H9 (cell line): ENCODE measurements at regions not wholly inside any gene's neighbourhood (a gene's known extent, or its start where the extent isn't known, plus 50 kb on each side); places are given as distances from the start of the nearest gene placed in this dataset.

Experiments used
- DNase-seq: peaks from one replicate; pipeline ENCODE4 v3.0.0-alpha.2; 2017
- H2AFZ ChIP-seq: one replicate; pipeline ENCODE4 v1.6.1; 2013; ENCODE audit warnings: mild to moderate bottlenecking, low read length, control low read depth, moderate library complexity
- H2AK5ac ChIP-seq: 2 replicates; pipeline ENCODE4 v1.6.1; 2013; ENCODE audit warnings: low read length, control low read depth, mixed read lengths; ENCODE audit not compliant: insufficient read length
- H2BK120ac ChIP-seq: one replicate; pipeline ENCODE4 v1.6.1; 2013; ENCODE audit warnings: low read depth, mild to moderate bottlenecking, low read length, control low read depth, inconsistent platforms; ENCODE audit not compliant: poor library complexity, severe bottlenecking
- H2BK12ac ChIP-seq: 2 replicates; pipeline ENCODE4 v1.6.1; 2013; ENCODE audit warnings: low read length, control low read depth, mixed read lengths, low read depth; ENCODE audit not compliant: insufficient read length
- H2BK15ac ChIP-seq: 2 replicates; pipeline ENCODE4 v1.6.1; 2013; ENCODE audit warnings: low read depth, low read length, control low read depth
- H2BK20ac ChIP-seq: one replicate; pipeline ENCODE4 v1.6.1; 2013; ENCODE audit warnings: low read depth, mild to moderate bottlenecking, low read length, control low read depth, inconsistent platforms; ENCODE audit not compliant: poor library complexity, severe bottlenecking
- H2BK5ac ChIP-seq: 2 replicates; pipeline ENCODE4 v1.6.1; 2013; ENCODE audit warnings: low read length, control low read depth, mixed read lengths; ENCODE audit not compliant: insufficient read length
- H3K14ac ChIP-seq: 2 replicates; pipeline ENCODE4 v1.6.1; 2013; ENCODE audit warnings: low read length, control low read depth; ENCODE audit not compliant: insufficient read depth
- H3K18ac ChIP-seq: 2 replicates; pipeline ENCODE4 v1.6.1; 2013; ENCODE audit warnings: low read depth, mild to moderate bottlenecking, mixed read lengths, low read length, control low read depth; ENCODE audit not compliant: insufficient read length
- H3K23ac ChIP-seq: 2 replicates; pipeline ENCODE4 v1.6.1; 2013; ENCODE audit warnings: low read length, control low read depth, mixed read lengths, low read depth; ENCODE audit not compliant: insufficient read length
- H3K23me2 ChIP-seq: 2 replicates; pipeline ENCODE4 v1.6.1; 2013; ENCODE audit warnings: low read depth, mild to moderate bottlenecking, mixed read lengths, low read length, control low read depth; ENCODE audit not compliant: insufficient read length, poor library complexity, severe bottlenecking
- H3K27ac ChIP-seq: 2 replicates; pipeline ENCODE4 v1.5.1; 2013; ENCODE audit warnings: low read length, control low read depth, mixed read lengths, low read depth; ENCODE audit not compliant: insufficient read length
- H3K27me3 ChIP-seq: 2 replicates; pipeline ENCODE4 v1.6.1; 2013; ENCODE audit warnings: low read length, control low read depth, inconsistent platforms; ENCODE audit not compliant: insufficient read depth
- H3K4ac ChIP-seq: 2 replicates; pipeline ENCODE4 v1.6.1; 2013; ENCODE audit warnings: low read depth, mild to moderate bottlenecking, control low read depth, inconsistent platforms, low read length, moderate library complexity
- H3K4me1 ChIP-seq: 2 replicates; pipeline ENCODE4 v1.6.1; 2013; ENCODE audit warnings: low read length, control low read depth, inconsistent platforms; ENCODE audit not compliant: insufficient read depth
- H3K4me2 ChIP-seq: 2 replicates; pipeline ENCODE4 v1.6.1; 2013; ENCODE audit warnings: low read length, control low read depth, mixed read lengths; ENCODE audit not compliant: insufficient read length, insufficient read depth
- H3K56ac ChIP-seq: 2 replicates; pipeline ENCODE4 v1.6.1; 2013; ENCODE audit warnings: low read depth, mild to moderate bottlenecking, mixed read lengths, low read length, control low read depth; ENCODE audit not compliant: insufficient read length
- H3K79me1 ChIP-seq: 2 replicates; pipeline ENCODE4 v1.6.1; 2013; ENCODE audit warnings: low read depth, mild to moderate bottlenecking, moderate library complexity, low read length, control low read depth, inconsistent platforms; ENCODE audit not compliant: insufficient read depth, poor library complexity, severe bottlenecking
- H3K79me2 ChIP-seq: 2 replicates; pipeline ENCODE4 v1.6.1; 2013; ENCODE audit warnings: low read length, control low read depth, inconsistent platforms; ENCODE audit not compliant: insufficient read depth
- H3K9ac ChIP-seq: 2 replicates; pipeline ENCODE4 v1.6.1; 2013; ENCODE audit warnings: low read length, control low read depth, mixed read lengths; ENCODE audit not compliant: insufficient read length; ENCODE audit errors: extremely low read depth
- H3K9me3 ChIP-seq: one replicate; pipeline ENCODE4 v1.6.1; 2013; ENCODE audit warnings: low read depth, low read length, inconsistent platforms; ENCODE audit not compliant: control insufficient read depth
- H3T11ph ChIP-seq: one replicate; pipeline ENCODE4 v1.6.1; 2013; ENCODE audit warnings: mild to moderate bottlenecking, low read length, control low read depth, inconsistent platforms
- H4K20me1 ChIP-seq: one replicate; pipeline ENCODE4 v1.6.1; 2013; ENCODE audit not compliant: control insufficient read depth, insufficient read length, insufficient read depth
- H4K5ac ChIP-seq: 2 replicates; pipeline ENCODE4 v1.6.1; 2013; ENCODE audit warnings: low read depth, mild to moderate bottlenecking, mixed read lengths, low read length, control low read depth; ENCODE audit not compliant: insufficient read length
- H4K8ac ChIP-seq: replicated peaks from 2 replicates; pipeline ENCODE4 v1.6.1; 2013; ENCODE audit warnings: low read length, control low read depth, mixed read lengths, low read depth; ENCODE audit not compliant: insufficient read length
- H4K91ac ChIP-seq: 2 replicates; pipeline ENCODE4 v1.6.1; 2013; ENCODE audit warnings: low read depth, mild to moderate bottlenecking, moderate library complexity, mixed read lengths, low read length, control low read depth; ENCODE audit not compliant: insufficient read length
- H3K27ac Mint-ChIP-seq, 3 experiments: 2 replicates in 2 of 3; 3 replicates in 1 of 3; pipeline ENCODE4 v1.8.0; 2020 to 2021; ENCODE audit warnings: mixed read lengths in 3 of 3, mild to moderate bottlenecking in 1 of 3, moderate library complexity in 1 of 3
- H3K27me3 Mint-ChIP-seq: 2 replicates; pipeline ENCODE4 v1.8.0; 2021; ENCODE audit warnings: low read depth, mild to moderate bottlenecking, moderate library complexity, mixed read lengths
- H3K36me3 Mint-ChIP-seq, 3 experiments: 2 replicates in 2 of 3; 3 replicates in 1 of 3; pipeline ENCODE4 v1.8.0; 2020 to 2021; ENCODE audit warnings: low read depth in 3 of 3, mixed read lengths in 3 of 3; ENCODE audit not compliant: insufficient read depth in 1 of 3
- H3K4me1 Mint-ChIP-seq, 2 experiments: 2 replicates each; pipeline ENCODE4 v1.8.0; 2020; ENCODE audit warnings: mixed read lengths in 2 of 2
- H3K4me3 Mint-ChIP-seq, 2 experiments: 2 replicates in 1 of 2; 3 replicates in 1 of 2; pipeline ENCODE4 v1.8.0; 2020 to 2021; ENCODE audit warnings: mild to moderate bottlenecking in 2 of 2, mixed read lengths in 2 of 2, moderate library complexity in 1 of 2
- H3K9me3 Mint-ChIP-seq, 2 experiments: 2 replicates in 1 of 2; 3 replicates in 1 of 2; pipeline ENCODE4 v1.8.0; 2020; ENCODE audit warnings: mild to moderate bottlenecking in 2 of 2, mixed read lengths in 2 of 2, moderate library complexity in 1 of 2
- WGBS: extraction: QIAGEN DNeasy Blood & Tissue Kit; methylation state at CpG from one replicate; pipeline ENCODE4 v1.1.7; 2013; ENCODE audit warnings: missing lambda C conversion rate, low lambda C conversion rate, mixed read lengths; ENCODE audit not compliant: insufficient read length; ENCODE audit errors: extremely low coverage; 5-methylcytosine and 5-hydroxymethylcytosine counted together
- TF ChIP-seq, protein P1 (sequence below): fragments of 200-600 bp; sonication (generic); conservative IDR thresholded peaks from 3 replicates; pipeline ENCODE4 v1.8.0; 2021; ENCODE audit warnings: antibody characterized with exemption, mild to moderate bottlenecking

DNA sequence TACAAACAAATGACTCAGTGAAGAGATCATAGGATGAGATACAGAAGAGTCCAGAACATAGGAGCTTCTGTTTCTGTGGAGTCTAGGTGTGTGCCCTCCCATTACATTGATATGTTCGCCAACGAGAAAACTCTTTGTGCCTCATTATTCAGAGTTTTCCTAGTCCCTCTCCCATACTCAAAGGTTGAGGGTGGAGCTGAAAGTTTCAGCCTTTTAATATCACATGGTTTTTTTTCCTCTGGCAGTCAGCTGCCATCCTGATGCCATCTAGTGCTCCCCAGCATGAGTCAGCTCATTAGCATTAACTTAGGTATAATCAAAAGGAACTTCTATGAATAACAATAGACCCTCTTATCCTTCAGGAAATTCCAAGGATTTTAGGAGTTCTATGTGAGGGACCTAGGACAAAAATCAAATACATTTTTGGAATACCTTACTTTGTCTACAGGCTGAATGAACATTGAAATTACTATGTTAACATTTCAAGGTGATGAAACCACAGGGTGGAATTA lies 559.6 kb upstream of the AMOT start:
- Histone ChIP-seq H4K5ac (peak overlapping the region; percentile 93), H3K27ac (peak overlapping the region; percentile 100), H3K4ac (peak overlapping the region; percentile 60; the same call in 1 of the 2 replicates), H2BK120ac (no peak overlapping the region), H3K79me1 (no peaks in the 10 kb centered on the region), H3K4me2 (peak overlapping the region; percentile 33), H3K79me2 (no peaks in the 10 kb centered on the region), H3K9me3 (peaks cover 13% of the 10 kb centered on the region), H2BK5ac (peak overlapping the region; percentile 100), H3K4me1 (peaks cover 7% of the 10 kb centered on the region; the same call in 1 of the 2 replicates), H3K56ac (peak overlapping the region; percentile 91), H2AK5ac (peak overlapping the region; percentile 91), H3K23me2 (no peaks in the 10 kb centered on the region), H3T11ph (peak overlapping the region; percentile 95), H2BK20ac (peak overlapping the region; percentile 90), H3K9ac (peak overlapping the region; percentile 23), H2BK15ac (no peak overlapping the region), H4K20me1 (no peaks in the 10 kb centered on the region), H4K8ac (peak overlapping the region; percentile 90), H3K23ac (no peak overlapping the region), H4K91ac (peak overlapping the region; percentile 91), H3K18ac (no peak overlapping the region), H3K14ac (no peak overlapping the region), H2AFZ (no peak overlapping the region), H2BK12ac (no peak overlapping the region), H3K27me3 (no peaks in the 10 kb centered on the region)
- whole genome bisulfite sequencing: no CpG with 5 or more reads among the region's 2 CpGs
- Mint-ChIP-seq H3K9me3 (peaks cover 34 to 43% of the 10 kb centered on the region in 2 experiments), H3K4me3 (no peak overlapping the region), H3K27ac (peak overlapping the region; percentile 91 to 98 (median 95)), H3K4me1 (peaks cover 25 to 29% of the 10 kb centered on the region in 2 experiments), H3K36me3 (peaks cover 33 to 49% (median 37%) of the 10 kb centered on the region in 3 experiments), H3K27me3 (no peaks in the 10 kb centered on the region)
- peak; percentile 36 for DNase-seq
- TF ChIP-seq, protein P1, sequence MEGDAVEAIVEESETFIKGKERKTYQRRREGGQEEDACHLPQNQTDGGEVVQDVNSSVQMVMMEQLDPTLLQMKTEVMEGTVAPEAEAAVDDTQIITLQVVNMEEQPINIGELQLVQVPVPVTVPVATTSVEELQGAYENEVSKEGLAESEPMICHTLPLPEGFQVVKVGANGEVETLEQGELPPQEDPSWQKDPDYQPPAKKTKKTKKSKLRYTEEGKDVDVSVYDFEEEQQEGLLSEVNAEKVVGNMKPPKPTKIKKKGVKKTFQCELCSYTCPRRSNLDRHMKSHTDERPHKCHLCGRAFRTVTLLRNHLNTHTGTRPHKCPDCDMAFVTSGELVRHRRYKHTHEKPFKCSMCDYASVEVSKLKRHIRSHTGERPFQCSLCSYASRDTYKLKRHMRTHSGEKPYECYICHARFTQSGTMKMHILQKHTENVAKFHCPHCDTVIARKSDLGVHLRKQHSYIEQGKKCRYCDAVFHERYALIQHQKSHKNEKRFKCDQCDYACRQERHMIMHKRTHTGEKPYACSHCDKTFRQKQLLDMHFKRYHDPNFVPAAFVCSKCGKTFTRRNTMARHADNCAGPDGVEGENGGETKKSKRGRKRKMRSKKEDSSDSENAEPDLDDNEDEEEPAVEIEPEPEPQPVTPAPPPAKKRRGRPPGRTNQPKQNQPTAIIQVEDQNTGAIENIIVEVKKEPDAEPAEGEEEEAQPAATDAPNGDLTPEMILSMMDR: no peak
